ENCODE measurements at regions not wholly inside any gene's neighbourhood (a gene's known extent, or its start where the extent isn't known, plus 50 kb on each side); places are given as distances from the start of the nearest gene placed in this dataset.

DNA sequence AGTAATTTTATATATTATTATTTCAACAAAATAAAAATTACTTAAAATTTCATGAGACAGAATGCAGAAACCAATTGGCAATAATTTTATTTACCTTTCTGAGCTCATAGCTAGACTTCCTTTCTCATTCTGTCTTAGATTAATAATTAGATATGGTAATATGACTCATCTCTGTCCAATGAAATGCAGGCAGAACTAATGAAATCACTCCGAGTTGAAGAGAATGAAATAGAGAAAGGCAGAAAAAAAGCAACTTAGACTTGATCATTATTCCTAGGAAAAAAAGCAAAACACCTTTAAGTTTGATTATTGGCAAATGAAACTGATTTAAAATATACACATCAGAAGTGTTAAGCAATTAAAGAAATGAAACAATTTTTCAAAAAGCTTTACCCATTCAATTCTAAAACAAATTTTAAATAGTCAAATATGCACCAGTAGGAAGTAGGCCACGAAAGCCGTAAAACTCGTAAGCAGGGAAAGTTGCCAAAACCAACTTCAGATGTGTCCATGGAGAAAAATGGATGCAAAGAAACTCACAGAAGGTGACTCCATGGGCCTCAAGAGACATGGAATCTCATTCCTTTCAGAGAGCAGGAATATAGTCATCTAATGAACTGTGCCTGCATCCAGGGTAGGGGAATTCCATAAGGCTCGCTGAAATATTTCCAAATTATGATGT lies 293.8 kb upstream of the RGS17 start:
- TF ChIP-seq, protein P1, sequence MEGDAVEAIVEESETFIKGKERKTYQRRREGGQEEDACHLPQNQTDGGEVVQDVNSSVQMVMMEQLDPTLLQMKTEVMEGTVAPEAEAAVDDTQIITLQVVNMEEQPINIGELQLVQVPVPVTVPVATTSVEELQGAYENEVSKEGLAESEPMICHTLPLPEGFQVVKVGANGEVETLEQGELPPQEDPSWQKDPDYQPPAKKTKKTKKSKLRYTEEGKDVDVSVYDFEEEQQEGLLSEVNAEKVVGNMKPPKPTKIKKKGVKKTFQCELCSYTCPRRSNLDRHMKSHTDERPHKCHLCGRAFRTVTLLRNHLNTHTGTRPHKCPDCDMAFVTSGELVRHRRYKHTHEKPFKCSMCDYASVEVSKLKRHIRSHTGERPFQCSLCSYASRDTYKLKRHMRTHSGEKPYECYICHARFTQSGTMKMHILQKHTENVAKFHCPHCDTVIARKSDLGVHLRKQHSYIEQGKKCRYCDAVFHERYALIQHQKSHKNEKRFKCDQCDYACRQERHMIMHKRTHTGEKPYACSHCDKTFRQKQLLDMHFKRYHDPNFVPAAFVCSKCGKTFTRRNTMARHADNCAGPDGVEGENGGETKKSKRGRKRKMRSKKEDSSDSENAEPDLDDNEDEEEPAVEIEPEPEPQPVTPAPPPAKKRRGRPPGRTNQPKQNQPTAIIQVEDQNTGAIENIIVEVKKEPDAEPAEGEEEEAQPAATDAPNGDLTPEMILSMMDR (IDR thresholded peaks at IDR 0.05): no peak
- no peak for TF ChIP-seq POLR2A (IDR thresholded peaks at IDR 0.05)

All from right lobe of liver (tissue), 4 donors.